Hematopoietic multipotent progenitor cell treated with erythropoietin and hydrocortisone succinate and interleukin-3 and kit ligand, for 4 days (in vitro differentiated cells): ENCODE measurements at regions not wholly inside any gene's neighbourhood (a gene's known extent, or its start where the extent isn't known, plus 50 kb on each side); places are given as distances from the start of the nearest gene placed in this dataset.

Experiments
- DNase-seq: peaks from one replicate; pipeline ENCODE4 v3.0.0-alpha.2; 2015

GRCh38 chr18:42271647-42272414, 316.8 kb downstream of the PIK3C3 start:
- no peak for DNase-seq

- peak; percentile 63 for DNase-seq
These were observed 319.6 kb downstream of the PIK3C3 start for GRCh38 chr18:42274488-42275137.

GRCh38 chr18:42275138-42275535, 320.1 kb downstream of the PIK3C3 start:
- DNase-seq = no peak

GRCh38 chr18:42275949-42276730, 321.1 kb downstream of the PIK3C3 start:
- DNase-seq = no peak

GRCh38 chr18:42281124-42281523, 326.1 kb downstream of the PIK3C3 start:
- no peak for DNase-seq

- DNase-seq = no peak
These were observed 326.8 kb downstream of the PIK3C3 start for GRCh38 chr18:42281851-42282250.

GRCh38 chr18:42287047-42287446, 332.0 kb downstream of the PIK3C3 start:
- DNase-seq = no peak

GRCh38 chr18:42288129-42288528, 333.1 kb downstream of the PIK3C3 start:
- no peak for DNase-seq

GRCh38 chr18:42289526-42289925, 334.5 kb downstream of the PIK3C3 start:
- no peak for DNase-seq

GRCh38 chr18:42290318-42291307, 335.6 kb downstream of the PIK3C3 start:
- DNase-seq = no peak

- DNase-seq = no peak
These were observed 337.6 kb downstream of the PIK3C3 start for GRCh38 chr18:42292654-42293053.

GRCh38 chr18:42296192-42296591, 341.2 kb downstream of the PIK3C3 start:
- DNase-seq = no peak

GRCh38 chr18:42296723-42297122, 341.7 kb downstream of the PIK3C3 start:
- no peak for DNase-seq

GRCh38 chr18:42298759-42299675, 344.0 kb downstream of the PIK3C3 start:
- DNase-seq = peak; percentile 84

GRCh38 chr18:42305869-42306593, 351.0 kb downstream of the PIK3C3 start:
- DNase-seq = no peak

GRCh38 chr18:42306594-42306980, 351.6 kb downstream of the PIK3C3 start:
- DNase-seq = no peak

- no peak for DNase-seq
These were observed 355.9 kb downstream of the PIK3C3 start for GRCh38 chr18:42310956-42311355.

- DNase-seq = no peak
These were observed 371.7 kb downstream of the PIK3C3 start for GRCh38 chr18:42326752-42327151.

- no peak for DNase-seq
These were observed 373.9 kb downstream of the PIK3C3 start for GRCh38 chr18:42328931-42329330.

GRCh38 chr18:42330296-42330695, 375.3 kb downstream of the PIK3C3 start:
- no peak for DNase-seq

- no peak for DNase-seq
These were observed 378.5 kb downstream of the PIK3C3 start for GRCh38 chr18:42333558-42333957.
